ENCODE measurements at regions not wholly inside any gene's neighbourhood (a gene's known extent, or its start where the extent isn't known, plus 50 kb on each side); places are given as distances from the start of the nearest gene placed in this dataset.

- no peak for DNase-seq
Observed at GRCh38 chr15:29490747-29491471, 221.3 kb upstream of the NSMCE3 start.

DNA sequence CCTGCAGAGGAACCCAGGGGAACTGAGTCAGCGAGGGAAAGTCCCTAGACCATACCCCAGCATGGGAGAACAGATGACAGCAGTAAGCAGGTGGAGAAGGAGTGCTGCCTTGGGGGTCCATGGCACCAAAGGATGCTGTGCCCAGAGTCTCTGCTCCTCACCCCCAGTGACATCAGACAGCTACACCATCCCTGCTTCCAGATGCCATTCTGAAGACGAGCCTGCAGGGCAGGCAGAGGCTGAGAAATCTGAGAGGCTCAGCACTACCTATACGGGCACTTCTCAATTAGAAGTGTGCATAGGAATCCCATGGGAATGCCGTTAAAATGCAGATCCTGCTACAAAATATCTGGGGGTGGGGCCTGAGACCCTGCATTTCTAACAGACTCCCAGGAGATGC lies 211.3 kb upstream of the NSMCE3 start:
- DNase-seq = no peak

- no peak for DNase-seq
Observed at GRCh38 chr15:29480278-29480677, 210.7 kb upstream of the NSMCE3 start.

- no peak for DNase-seq
Observed at GRCh38 chr15:29477256-29477655, 207.6 kb upstream of the NSMCE3 start.

- no peak for DNase-seq
Observed at GRCh38 chr15:29476503-29477080, 207.0 kb upstream of the NSMCE3 start.

DNA sequence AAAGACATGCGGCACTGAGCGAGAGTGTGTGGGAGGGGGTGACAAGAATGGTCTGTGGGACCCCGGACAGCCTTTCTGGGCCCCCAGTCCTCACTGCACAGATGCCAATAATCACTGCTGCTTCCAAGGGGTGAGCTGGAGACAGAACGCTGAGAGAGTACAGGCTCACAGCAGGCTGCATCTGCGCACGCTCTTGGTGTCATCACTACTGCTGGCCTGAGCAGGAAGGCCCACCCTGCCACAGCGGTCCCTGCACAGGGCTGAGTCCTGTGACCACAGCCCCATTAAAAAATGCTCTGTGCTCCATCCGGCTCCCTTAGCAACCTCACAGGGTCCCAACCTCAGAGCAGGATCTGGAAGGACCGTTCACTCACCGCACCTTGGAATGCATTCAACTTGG lies 205.5 kb upstream of the NSMCE3 start:
- no peak for DNase-seq

GRCh38 chr15:29473621-29474105 lies 204.0 kb upstream of the NSMCE3 start:
- no peak for DNase-seq

GRCh38 chr15:29472901-29473445 lies 203.4 kb upstream of the NSMCE3 start:
- no peak for DNase-seq

GRCh38 chr15:29471757-29472156 lies 202.1 kb upstream of the NSMCE3 start:
- no peak for DNase-seq

- no peak for DNase-seq
Observed at GRCh38 chr15:29471306-29471705, 201.7 kb upstream of the NSMCE3 start.

DNA sequence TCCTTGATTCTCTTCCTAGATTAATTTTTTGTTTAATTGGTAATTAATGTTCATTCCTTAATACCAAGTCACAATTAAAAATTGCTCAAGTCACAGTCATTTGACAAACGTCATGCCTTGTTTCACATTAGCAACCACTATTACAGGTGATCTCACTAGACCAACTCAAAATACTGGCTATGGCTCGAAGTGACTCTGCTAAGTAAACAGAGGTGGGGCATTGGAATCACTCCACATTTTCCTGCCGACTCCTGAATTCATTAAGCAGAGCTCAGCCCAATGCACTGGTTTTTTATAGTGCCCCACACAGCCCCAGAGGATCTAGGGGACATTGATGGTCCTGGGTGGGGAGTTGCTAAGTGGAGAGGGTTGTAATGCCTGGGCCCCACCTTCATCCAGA lies 201.2 kb upstream of the NSMCE3 start:
- DNase-seq = no peak

GRCh38 chr15:29470311-29470710 lies 200.7 kb upstream of the NSMCE3 start:
- no peak for DNase-seq

DNA sequence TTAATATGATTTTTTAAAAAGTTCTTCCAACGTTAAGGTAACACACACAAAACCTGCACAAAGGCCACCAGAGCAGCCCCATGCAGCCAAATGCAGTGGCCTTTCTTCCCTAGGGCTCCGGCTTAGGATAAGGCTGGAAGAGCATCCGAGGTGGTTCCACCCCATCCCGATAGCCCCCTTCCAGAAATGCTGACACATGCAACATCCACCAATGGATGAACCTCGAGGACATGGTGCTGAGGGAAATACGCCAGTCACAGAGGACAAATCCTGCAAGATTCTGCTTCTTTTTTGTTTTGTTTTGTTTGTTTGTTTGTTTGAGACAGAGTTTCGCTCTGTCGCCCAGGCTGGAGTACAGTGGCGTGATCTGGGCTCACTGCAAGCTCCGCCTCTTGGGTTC lies 199.3 kb upstream of the NSMCE3 start:
- DNase-seq = no peak

GRCh38 chr15:29467091-29467490 lies 197.5 kb upstream of the NSMCE3 start:
- no peak for DNase-seq

DNA sequence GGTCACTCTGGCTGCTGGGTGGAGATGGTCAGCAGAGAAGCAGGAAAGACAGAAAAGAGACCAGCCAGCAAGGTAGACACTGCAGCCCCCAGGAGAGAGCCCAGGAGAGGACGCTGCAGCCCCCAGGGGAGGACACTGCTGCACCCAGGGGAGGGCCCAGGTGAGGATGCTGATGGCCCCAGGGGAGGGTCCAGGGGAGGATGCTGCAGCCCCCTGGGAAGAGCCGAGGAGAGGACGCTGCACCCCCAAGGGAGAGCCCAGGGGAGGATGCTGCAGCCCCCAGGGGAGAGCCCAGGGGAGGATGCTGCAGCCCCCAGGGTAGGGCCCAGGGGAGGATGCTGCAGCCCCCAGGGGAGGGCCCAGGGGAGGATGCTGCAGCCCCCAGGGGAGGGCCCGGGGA lies 196.7 kb upstream of the NSMCE3 start:
- DNase-seq = no peak

GRCh38 chr15:29465816-29466215 lies 196.2 kb upstream of the NSMCE3 start:
- DNase-seq = no peak

GRCh38 chr15:29465196-29465595 lies 195.6 kb upstream of the NSMCE3 start:
- DNase-seq = no peak

DNA sequence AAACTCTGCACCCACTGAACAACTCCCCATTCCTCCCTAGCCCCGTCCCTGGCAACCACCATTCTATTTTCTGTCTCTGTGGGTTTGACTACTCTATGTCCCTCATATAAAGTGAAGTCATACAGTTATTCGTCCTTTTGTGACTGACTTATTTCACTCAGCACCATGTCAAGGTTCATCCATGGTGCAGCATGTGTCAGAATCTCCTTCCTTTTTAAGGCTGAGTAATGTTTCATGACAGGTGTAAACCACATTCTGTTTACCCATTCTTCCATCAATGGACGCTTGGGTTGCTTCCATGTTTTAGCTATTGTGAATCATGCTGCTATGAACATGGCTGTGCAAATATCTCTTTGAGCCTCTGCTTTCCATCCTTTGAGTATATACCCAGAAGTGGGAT lies 192.3 kb upstream of the NSMCE3 start:
- DNase-seq = no peak

DNA sequence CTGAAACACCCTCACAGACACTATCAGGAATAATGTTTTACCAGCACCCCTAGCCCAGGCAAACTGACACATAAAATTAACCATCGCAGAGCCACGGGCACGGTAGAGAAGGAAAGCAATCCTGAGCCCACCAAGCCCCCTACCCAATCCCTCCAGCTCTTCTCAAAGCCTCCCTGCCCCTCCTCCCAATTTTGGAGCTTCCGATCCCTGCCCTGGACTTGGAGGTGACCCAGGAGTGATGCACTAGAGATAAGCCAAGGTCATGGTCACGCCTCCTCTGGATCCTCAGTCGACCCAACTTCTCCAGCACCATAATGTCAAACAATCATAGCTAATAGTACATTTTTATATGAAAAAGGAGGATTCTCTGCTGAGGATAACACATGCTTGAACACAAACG lies 188.7 kb upstream of the NSMCE3 start:
- no peak for DNase-seq

- no peak for DNase-seq
Observed at GRCh38 chr15:29457729-29458128, 188.1 kb upstream of the NSMCE3 start.

DNA sequence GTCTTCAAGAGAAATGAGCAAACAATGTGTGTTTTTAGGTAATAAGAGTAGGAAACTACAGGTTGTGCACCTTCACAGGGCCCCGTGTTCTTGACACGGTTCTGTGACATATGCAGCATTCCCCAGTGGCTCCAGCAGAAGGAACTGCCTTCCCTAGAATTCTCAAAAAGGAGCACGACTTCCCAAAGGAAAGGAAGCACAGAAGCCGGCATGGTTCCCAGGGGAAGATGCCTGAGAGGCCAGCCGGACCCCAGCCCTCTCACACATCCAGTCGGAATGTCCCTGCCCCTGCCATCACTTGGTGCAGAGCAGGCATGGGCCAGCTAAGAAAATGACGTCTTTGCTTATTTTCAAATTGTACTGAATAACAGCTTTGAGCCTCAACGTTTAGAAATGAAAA lies 187.3 kb upstream of the NSMCE3 start:
- DNase-seq = no peak

DNA sequence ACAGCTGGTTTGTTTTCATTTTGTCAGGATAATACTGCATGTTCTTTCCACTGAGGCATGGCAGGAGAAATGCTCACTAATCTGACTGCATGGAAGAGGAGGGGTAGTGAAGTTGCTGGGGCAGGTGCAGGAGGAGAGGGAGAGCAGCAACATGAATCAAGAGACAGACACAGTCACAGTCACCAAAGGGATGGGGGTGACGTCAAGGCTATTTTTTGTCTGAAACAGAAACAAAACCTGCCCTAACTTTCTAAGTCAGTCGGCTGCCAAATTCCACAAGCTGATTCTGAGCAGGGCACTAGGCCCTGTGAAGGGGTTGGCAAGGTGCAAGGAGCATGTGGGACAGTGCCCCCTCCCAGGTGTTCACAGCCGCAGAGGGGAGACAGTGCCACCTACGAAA lies 186.6 kb upstream of the NSMCE3 start:
- DNase-seq = no peak

GRCh38 chr15:29455530-29455929 lies 185.9 kb upstream of the NSMCE3 start:
- no peak for DNase-seq

- no peak for DNase-seq
Observed at GRCh38 chr15:29455055-29455454, 185.4 kb upstream of the NSMCE3 start.

DNA sequence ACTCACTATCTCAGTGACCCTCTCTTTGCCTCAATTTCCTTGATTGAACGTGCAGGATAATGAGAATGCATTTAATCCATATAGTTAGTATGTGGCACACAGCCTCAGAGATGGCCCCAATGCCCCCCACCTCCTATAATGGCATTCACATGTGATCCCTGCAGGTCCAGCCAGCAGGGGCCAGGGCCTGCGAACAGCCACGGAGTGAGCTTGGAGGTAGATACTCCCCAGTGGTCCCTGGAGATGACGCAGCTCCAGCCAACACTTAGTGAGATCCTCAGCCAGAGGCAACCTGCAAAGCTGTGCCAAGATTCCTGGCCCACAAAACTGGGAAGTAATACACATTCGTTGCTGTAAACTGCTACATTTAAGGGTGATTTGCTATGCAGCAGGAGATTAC lies 184.9 kb upstream of the NSMCE3 start:
- no peak for DNase-seq

Data from stimulated activated CD8-positive, alpha-beta memory T cell treated with anti-CD3 and anti-CD28 coated beads, Interleukin-4, amount 100 ng/mL, for 48 hours (primary cell).